ENCODE measurements at regions not wholly inside any gene's neighbourhood (a gene's known extent, or its start where the extent isn't known, plus 50 kb on each side); places are given as distances from the start of the nearest gene placed in this dataset.

DNA sequence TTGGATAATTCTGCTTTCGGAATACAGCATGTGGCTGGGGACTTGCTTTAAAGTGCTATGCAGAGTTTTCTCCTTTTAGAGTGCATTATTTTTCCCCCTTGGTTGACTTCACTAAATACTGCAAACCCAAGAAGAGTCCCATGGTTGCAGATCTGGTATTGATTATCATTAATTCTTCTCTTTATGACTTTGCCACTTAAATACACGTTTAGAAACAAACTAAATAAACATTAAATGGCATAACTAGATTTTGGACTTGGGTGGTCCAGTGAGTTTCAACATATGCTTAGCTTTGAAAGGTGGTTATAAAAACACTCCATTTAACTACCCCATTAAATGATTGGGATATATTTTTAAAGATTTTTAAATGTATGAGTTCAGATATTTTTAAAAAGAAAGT lies 279.2 kb downstream of the SOX4 start:
- TF ChIP-seq, protein P1, sequence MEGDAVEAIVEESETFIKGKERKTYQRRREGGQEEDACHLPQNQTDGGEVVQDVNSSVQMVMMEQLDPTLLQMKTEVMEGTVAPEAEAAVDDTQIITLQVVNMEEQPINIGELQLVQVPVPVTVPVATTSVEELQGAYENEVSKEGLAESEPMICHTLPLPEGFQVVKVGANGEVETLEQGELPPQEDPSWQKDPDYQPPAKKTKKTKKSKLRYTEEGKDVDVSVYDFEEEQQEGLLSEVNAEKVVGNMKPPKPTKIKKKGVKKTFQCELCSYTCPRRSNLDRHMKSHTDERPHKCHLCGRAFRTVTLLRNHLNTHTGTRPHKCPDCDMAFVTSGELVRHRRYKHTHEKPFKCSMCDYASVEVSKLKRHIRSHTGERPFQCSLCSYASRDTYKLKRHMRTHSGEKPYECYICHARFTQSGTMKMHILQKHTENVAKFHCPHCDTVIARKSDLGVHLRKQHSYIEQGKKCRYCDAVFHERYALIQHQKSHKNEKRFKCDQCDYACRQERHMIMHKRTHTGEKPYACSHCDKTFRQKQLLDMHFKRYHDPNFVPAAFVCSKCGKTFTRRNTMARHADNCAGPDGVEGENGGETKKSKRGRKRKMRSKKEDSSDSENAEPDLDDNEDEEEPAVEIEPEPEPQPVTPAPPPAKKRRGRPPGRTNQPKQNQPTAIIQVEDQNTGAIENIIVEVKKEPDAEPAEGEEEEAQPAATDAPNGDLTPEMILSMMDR (IDR thresholded peaks at IDR 0.05): no peak
- TF ChIP-seq POLR2A (IDR thresholded peaks at IDR 0.05) (no peak), EP300 (IDR thresholded peaks at IDR 0.05) (no peak)
